Hepatocyte (in vitro differentiated cells): ENCODE measurements at regions not wholly inside any gene's neighbourhood (a gene's known extent, or its start where the extent isn't known, plus 50 kb on each side); places are given as distances from the start of the nearest gene placed in this dataset.

Source experiments
- DNase-seq: peaks from one replicate; pipeline ENCODE4 v3.0.0-alpha.2; 2016; ENCODE audit warnings: low spot score
- H2AFZ ChIP-seq: fragments of 200-600 bp; sonication (generic); 2 replicates; pipeline ENCODE4 v1.6.0; 2016; ENCODE audit warnings: antibody characterized with exemption, mild to moderate bottlenecking
- H3K27ac ChIP-seq: fragments of 200-600 bp; sonication (generic); 2 replicates; pipeline ENCODE4 v1.5.1; 2016; ENCODE audit warnings: mild to moderate bottlenecking
- H3K27me3 ChIP-seq: fragments of 200-600 bp; sonication (generic); 2 replicates; pipeline ENCODE4 v1.6.1; 2016
- H3K36me3 ChIP-seq: fragments of 200-600 bp; sonication (generic); replicated peaks from 2 replicates; pipeline ENCODE4 v1.5.1; 2016; ENCODE audit warnings: low read depth; ENCODE audit not compliant: insufficient read depth
- H3K4me1 ChIP-seq: fragments of 200-600 bp; sonication (generic); 2 replicates; pipeline ENCODE4 v1.5.1; 2016; ENCODE audit warnings: mild to moderate bottlenecking, moderate library complexity; ENCODE audit not compliant: insufficient read depth
- H3K4me2 ChIP-seq: fragments of 200-600 bp; sonication (generic); 2 replicates; pipeline ENCODE4 v1.6.0; 2016
- H3K4me3 ChIP-seq: fragments of 200-600 bp; sonication (generic); 2 replicates; pipeline ENCODE4 v1.5.1; 2016; ENCODE audit warnings: mild to moderate bottlenecking
- H3K79me2 ChIP-seq: fragments of 200-600 bp; sonication (generic); 2 replicates; pipeline ENCODE4 v1.6.0; 2017; ENCODE audit warnings: mild to moderate bottlenecking
- H3K9me2 ChIP-seq: fragments of 200-600 bp; sonication (generic); replicated peaks from 2 replicates; pipeline ENCODE4 v1.6.0; 2017; ENCODE audit warnings: mild to moderate bottlenecking; ENCODE audit not compliant: insufficient read depth
- H3K9me3 ChIP-seq: fragments of 200-600 bp; sonication (generic); 2 replicates; pipeline ENCODE4 v1.5.1; 2016; ENCODE audit warnings: low read depth, mild to moderate bottlenecking
- H4K20me1 ChIP-seq: fragments of 200-600 bp; sonication (generic); 2 replicates; pipeline ENCODE4 v1.6.0; 2016; ENCODE audit warnings: mild to moderate bottlenecking; ENCODE audit not compliant: insufficient read depth, poor library complexity, severe bottlenecking
- EZH2 ChIP-seq: fragments of 200-600 bp; sonication (generic); IDR thresholded peaks from 2 replicates; pipeline ENCODE4 v1.6.1; 2016; ENCODE audit warnings: antibody characterized with exemption, mild to moderate bottlenecking, borderline replicate concordance
- EZH2phosphoT487 ChIP-seq: fragments of 200-600 bp; sonication (generic); IDR thresholded peaks from one replicate; pipeline ENCODE4 v1.6.1; 2018; ENCODE audit warnings: antibody characterized with exemption, mild to moderate bottlenecking, low read depth, moderate library complexity; ENCODE audit not compliant: unreplicated experiment, severe bottlenecking
- WGBS: methylation state at CpG from one replicate; pipeline ENCODE4 v1.1.6; 2016; ENCODE audit warnings: low lambda C conversion rate; ENCODE audit errors: missing lambda C conversion rate; 5-methylcytosine and 5-hydroxymethylcytosine counted together
- TF ChIP-seq, protein P1 (sequence below): fragments of 200-600 bp; sonication (generic); IDR thresholded peaks from 2 replicates; pipeline ENCODE4 v1.5.1; 2016; ENCODE audit warnings: antibody characterized with exemption, mild to moderate bottlenecking; ENCODE audit not compliant: poor library complexity

- DNase-seq: no peak
- TF ChIP-seq EZH2: no peak
- TF ChIP-seq EZH2phosphoT487: no peak
- TF ChIP-seq, protein P1, sequence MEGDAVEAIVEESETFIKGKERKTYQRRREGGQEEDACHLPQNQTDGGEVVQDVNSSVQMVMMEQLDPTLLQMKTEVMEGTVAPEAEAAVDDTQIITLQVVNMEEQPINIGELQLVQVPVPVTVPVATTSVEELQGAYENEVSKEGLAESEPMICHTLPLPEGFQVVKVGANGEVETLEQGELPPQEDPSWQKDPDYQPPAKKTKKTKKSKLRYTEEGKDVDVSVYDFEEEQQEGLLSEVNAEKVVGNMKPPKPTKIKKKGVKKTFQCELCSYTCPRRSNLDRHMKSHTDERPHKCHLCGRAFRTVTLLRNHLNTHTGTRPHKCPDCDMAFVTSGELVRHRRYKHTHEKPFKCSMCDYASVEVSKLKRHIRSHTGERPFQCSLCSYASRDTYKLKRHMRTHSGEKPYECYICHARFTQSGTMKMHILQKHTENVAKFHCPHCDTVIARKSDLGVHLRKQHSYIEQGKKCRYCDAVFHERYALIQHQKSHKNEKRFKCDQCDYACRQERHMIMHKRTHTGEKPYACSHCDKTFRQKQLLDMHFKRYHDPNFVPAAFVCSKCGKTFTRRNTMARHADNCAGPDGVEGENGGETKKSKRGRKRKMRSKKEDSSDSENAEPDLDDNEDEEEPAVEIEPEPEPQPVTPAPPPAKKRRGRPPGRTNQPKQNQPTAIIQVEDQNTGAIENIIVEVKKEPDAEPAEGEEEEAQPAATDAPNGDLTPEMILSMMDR: no peak
- no peak overlapping the region for H3K27ac ChIP-seq
- H3K4me3 ChIP-seq: no peak overlapping the region
- no peaks in the 10 kb centered on the region for H4K20me1 ChIP-seq
- no peak overlapping the region for H3K4me2 ChIP-seq
- H3K9me3 ChIP-seq: no peaks in the 10 kb centered on the region
- no peaks in the 10 kb centered on the region for H3K9me2 ChIP-seq
- no peaks in the 10 kb centered on the region for H3K79me2 ChIP-seq
- WGBS: 78% methylated on average over 4 of the region's 4 CpGs
- H3K4me1 ChIP-seq: no peaks in the 10 kb centered on the region
- H3K27me3 ChIP-seq: no peaks in the 10 kb centered on the region
- H3K36me3 ChIP-seq: no peaks in the 10 kb centered on the region
- no peak overlapping the region for H2AFZ ChIP-seq
Observed at GRCh38 chr3:82834098-82834497, 1072.7 kb upstream of the GBE1 start.

DNA sequence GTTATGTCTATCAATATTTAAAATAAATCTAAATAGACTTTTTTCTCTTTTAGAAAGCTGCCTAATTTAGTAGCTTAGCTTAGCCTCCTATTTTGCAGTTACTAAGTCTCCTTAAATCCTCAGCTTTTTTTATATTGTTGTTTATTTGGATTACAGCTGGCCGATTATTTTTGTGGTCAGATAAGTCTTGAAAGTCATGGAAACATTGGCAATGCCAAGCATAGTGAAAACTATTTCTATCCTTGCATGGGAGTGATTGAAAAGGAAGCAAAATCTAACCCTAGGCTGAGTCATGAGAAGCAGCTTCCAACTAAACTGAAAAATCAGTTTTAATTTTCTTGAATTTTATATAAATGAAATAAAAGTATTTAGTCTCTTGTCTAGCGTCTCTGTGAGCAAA lies 1063.0 kb upstream of the GBE1 start:
- no peaks in the 10 kb centered on the region for H3K79me2 ChIP-seq
- H3K9me3 ChIP-seq: no peaks in the 10 kb centered on the region
- WGBS: 72% methylated on average over 2 of the region's 2 CpGs
- no peak overlapping the region for H3K4me2 ChIP-seq
- H2AFZ ChIP-seq: no peak overlapping the region
- H3K4me3 ChIP-seq: no peak overlapping the region
- no peaks in the 10 kb centered on the region for H3K36me3 ChIP-seq
- H3K27me3 ChIP-seq: no peaks in the 10 kb centered on the region
- no peak for DNase-seq
- H3K27ac ChIP-seq: no peak overlapping the region
- TF ChIP-seq EZH2phosphoT487 (no peak), EZH2 (no peak)
- TF ChIP-seq, protein P1: no peak
- H4K20me1 ChIP-seq: no peaks in the 10 kb centered on the region
- H3K9me2 ChIP-seq: no peaks in the 10 kb centered on the region
- no peaks in the 10 kb centered on the region for H3K4me1 ChIP-seq

DNA sequence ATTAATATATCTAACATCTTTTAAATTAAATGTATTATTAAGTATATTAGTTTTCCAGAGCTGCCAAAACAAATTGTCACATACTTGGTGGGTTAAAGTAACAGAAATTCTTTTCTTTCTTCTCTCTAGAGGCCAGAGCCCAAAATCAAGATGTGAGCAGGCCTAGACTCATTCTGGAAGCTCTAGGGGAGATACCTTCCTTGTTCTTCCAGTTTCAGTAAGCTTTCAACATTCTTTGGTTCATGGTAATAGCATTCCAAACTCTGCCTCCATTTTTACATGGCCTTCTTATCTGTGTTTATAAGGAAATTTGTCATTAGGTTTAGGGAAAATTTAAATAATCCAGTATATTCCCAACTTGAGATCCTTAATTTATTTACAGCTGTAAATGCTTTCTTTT lies 1054.6 kb upstream of the GBE1 start:
- TF ChIP-seq EZH2 (no peak), EZH2phosphoT487 (no peak)
- TF ChIP-seq, protein P1: no peak

GRCh38 chr3:82815417-82816058 lies 1054.1 kb upstream of the GBE1 start:
- no peak for DNase-seq
- Histone ChIP-seq H3K9me3 (no peaks in the 10 kb centered on the region), H3K9me2 (no peaks in the 10 kb centered on the region), H2AFZ (no peak overlapping the region), H3K4me3 (no peak overlapping the region), H3K79me2 (no peaks in the 10 kb centered on the region), H4K20me1 (no peaks in the 10 kb centered on the region), H3K36me3 (no peaks in the 10 kb centered on the region), H3K4me2 (no peak overlapping the region), H3K27me3 (no peaks in the 10 kb centered on the region), H3K4me1 (no peaks in the 10 kb centered on the region), H3K27ac (no peak overlapping the region)
- no peak for TF ChIP-seq EZH2
- no peak for TF ChIP-seq EZH2phosphoT487
- TF ChIP-seq, protein P1: no peak
- WGBS: 100% methylated on average over 2 of the region's 2 CpGs

More for the DNA sequence above, 1054.6 kb upstream of the GBE1 start:
- Histone ChIP-seq H2AFZ (no peak overlapping the region), H3K27ac (no peak overlapping the region), H3K9me3 (no peaks in the 10 kb centered on the region), H3K36me3 (no peaks in the 10 kb centered on the region), H3K4me2 (no peak overlapping the region), H3K4me3 (no peak overlapping the region), H3K4me1 (no peaks in the 10 kb centered on the region), H3K79me2 (no peaks in the 10 kb centered on the region), H4K20me1 (no peaks in the 10 kb centered on the region), H3K27me3 (no peaks in the 10 kb centered on the region), H3K9me2 (no peaks in the 10 kb centered on the region)
- no peak for DNase-seq
